ENCODE measurements at regions not wholly inside any gene's neighbourhood (a gene's known extent, or its start where the extent isn't known, plus 50 kb on each side); places are given as distances from the start of the nearest gene placed in this dataset.
A peak's percentile ranks its signal among the peaks of the same experiment; 100 is the strongest.

GRCh38 chr2:134146620-134147019, 107.3 kb upstream of the MGAT5 start:
- no peak for TF ChIP-seq CTCF (conservative IDR thresholded peaks at IDR 0.05 in 1 of 2, IDR thresholded peaks at IDR 0.05 in 1 of 2; ENCODE audit: low read depth in 1 of 2, low read length in 2 of 2)
- no peak for TF ChIP-seq EZH2 (IDR thresholded peaks at IDR 0.05; ENCODE audit: low read length, missing control alignments)
- H4K20me1 ChIP-seq (ENCODE audit: control insufficient read depth, extremely low read depth, insufficient read depth, low read length) = no peaks in the 10 kb centered on the region
- H3K9me3 ChIP-seq (ENCODE audit: control insufficient read depth, insufficient read depth, low read depth, low read length) = no peaks in the 10 kb centered on the region
- H3K4me1 ChIP-seq (ENCODE audit: control insufficient read depth, extremely low read depth, insufficient read depth, low read length) = peaks cover 3% of the 10 kb centered on the region
- no peaks in the 10 kb centered on the region for H3K36me3 ChIP-seq (ENCODE audit: control insufficient read depth, insufficient read depth, low read length)
- H3K4me2 ChIP-seq (ENCODE audit: extremely low read depth, insufficient read depth, low read length) = no peak overlapping the region
- no peak overlapping the region for H2AFZ ChIP-seq (ENCODE audit: low read length)
- no peaks in the 10 kb centered on the region for H3K27me3 ChIP-seq (ENCODE audit: control insufficient read depth, insufficient read depth, low read length)
- H3K27ac ChIP-seq (ENCODE audit: insufficient read depth, low read length) = no peak overlapping the region
- peak in 1 of 2 donors; percentile 82 for DNase-seq (ENCODE audit: low read depth in 2 of 2)
- H3K9ac ChIP-seq (ENCODE audit: insufficient read depth, low read length) = no peak overlapping the region
- H3K4me3 ChIP-seq (replicated peaks in 1 of 4; ENCODE audit: control extremely low read depth in 1 of 4, insufficient read depth in 1 of 4, low read depth in 3 of 4, low read length in 4 of 4) = no peak overlapping the region
- peaks cover 41% of the 10 kb centered on the region for H3K79me2 ChIP-seq (ENCODE audit: control insufficient read depth, insufficient read depth, low read length)

- no peak overlapping the region for H3K4me3 ChIP-seq (replicated peaks in 1 of 4; ENCODE audit: control extremely low read depth in 1 of 4, insufficient read depth in 1 of 4, low read depth in 3 of 4, low read length in 4 of 4)
- no peaks in the 10 kb centered on the region for H3K4me1 ChIP-seq (ENCODE audit: control insufficient read depth, extremely low read depth, insufficient read depth, low read length)
- no peak overlapping the region for H2AFZ ChIP-seq (ENCODE audit: low read length)
- H3K27ac ChIP-seq (ENCODE audit: insufficient read depth, low read length) = no peak overlapping the region
- peaks cover 29% of the 10 kb centered on the region for H3K79me2 ChIP-seq (ENCODE audit: control insufficient read depth, insufficient read depth, low read length)
- no peaks in the 10 kb centered on the region for H3K9me3 ChIP-seq (ENCODE audit: control insufficient read depth, insufficient read depth, low read depth, low read length)
- H3K4me2 ChIP-seq (ENCODE audit: extremely low read depth, insufficient read depth, low read length) = no peak overlapping the region
- H3K27me3 ChIP-seq (ENCODE audit: control insufficient read depth, insufficient read depth, low read length) = no peaks in the 10 kb centered on the region
- H3K9ac ChIP-seq (ENCODE audit: insufficient read depth, low read length) = no peak overlapping the region
- TF ChIP-seq EZH2 (IDR thresholded peaks at IDR 0.05; ENCODE audit: low read length, missing control alignments) = no peak
- TF ChIP-seq CTCF (conservative IDR thresholded peaks at IDR 0.05 in 1 of 2, IDR thresholded peaks at IDR 0.05 in 1 of 2; ENCODE audit: low read depth in 1 of 2, low read length in 2 of 2) = no peak
- H4K20me1 ChIP-seq (ENCODE audit: control insufficient read depth, extremely low read depth, insufficient read depth, low read length) = no peaks in the 10 kb centered on the region
- DNase-seq (ENCODE audit: low read depth in 2 of 2) = no peak
- H3K36me3 ChIP-seq (ENCODE audit: control insufficient read depth, insufficient read depth, low read length) = no peaks in the 10 kb centered on the region
These were observed 105.7 kb upstream of the MGAT5 start for GRCh38 chr2:134148172-134148571.

- H3K9ac ChIP-seq (ENCODE audit: insufficient read depth, low read length) = no peak overlapping the region
- TF ChIP-seq CTCF (conservative IDR thresholded peaks at IDR 0.05 in 1 of 2, IDR thresholded peaks at IDR 0.05 in 1 of 2; ENCODE audit: low read depth in 1 of 2, low read length in 2 of 2) (no peak), EZH2 (IDR thresholded peaks at IDR 0.05; ENCODE audit: low read length, missing control alignments) (no peak)
These were observed 104.9 kb upstream of the MGAT5 start for GRCh38 chr2:134148843-134149472.

More at GRCh38 chr2:134148843-134149472, 104.9 kb upstream of the MGAT5 start:
- Histone ChIP-seq H3K4me1 (ENCODE audit: control insufficient read depth, extremely low read depth, insufficient read depth, low read length) (no peaks in the 10 kb centered on the region), H2AFZ (ENCODE audit: low read length) (no peak overlapping the region), H3K27me3 (ENCODE audit: control insufficient read depth, insufficient read depth, low read length) (no peaks in the 10 kb centered on the region), H3K79me2 (ENCODE audit: control insufficient read depth, insufficient read depth, low read length) (peaks cover 23% of the 10 kb centered on the region), H3K4me2 (ENCODE audit: extremely low read depth, insufficient read depth, low read length) (no peak overlapping the region), H3K4me3 (replicated peaks in 1 of 4; ENCODE audit: control extremely low read depth in 1 of 4, insufficient read depth in 1 of 4, low read depth in 3 of 4, low read length in 4 of 4) (no peak overlapping the region), H3K9me3 (ENCODE audit: control insufficient read depth, insufficient read depth, low read depth, low read length) (no peaks in the 10 kb centered on the region), H4K20me1 (ENCODE audit: control insufficient read depth, extremely low read depth, insufficient read depth, low read length) (no peaks in the 10 kb centered on the region), H3K36me3 (ENCODE audit: control insufficient read depth, insufficient read depth, low read length) (no peaks in the 10 kb centered on the region), H3K27ac (ENCODE audit: insufficient read depth, low read length) (no peak overlapping the region)
- DNase-seq (ENCODE audit: low read depth in 2 of 2) = no peak
